ENCODE measurements at regions not wholly inside any gene's neighbourhood (a gene's known extent, or its start where the extent isn't known, plus 50 kb on each side); places are given as distances from the start of the nearest gene placed in this dataset.

- Mint-ChIP-seq H3K27ac (ENCODE audit: unreplicated experiment) (no peak overlapping the region), H3K27me3 (ENCODE audit: unreplicated experiment) (no peaks in the 10 kb centered on the region), H3K36me3 (ENCODE audit: low read depth, unreplicated experiment) (no peaks in the 10 kb centered on the region), H3K4me3 (ENCODE audit: unreplicated experiment) (no peak overlapping the region), H3K9me3 (ENCODE audit: unreplicated experiment) (no peaks in the 10 kb centered on the region), H3K4me1 (ENCODE audit: unreplicated experiment) (peaks cover 11% of the 10 kb centered on the region)
- DNase-seq (ENCODE audit: low spot score): no peak
- no peak for TF ChIP-seq CTCF (IDR thresholded peaks at IDR 0.05; ENCODE audit: unreplicated experiment)
Observed at GRCh38 chr11:100631316-100631715, 55.8 kb upstream of the ARHGAP42 start.

GRCh38 chr11:100632941-100633452, 54.1 kb upstream of the ARHGAP42 start:
- H3K36me3 Mint-ChIP-seq (ENCODE audit: low read depth, unreplicated experiment): no peaks in the 10 kb centered on the region
- no peak for TF ChIP-seq CTCF (IDR thresholded peaks at IDR 0.05; ENCODE audit: unreplicated experiment)
- no peaks in the 10 kb centered on the region for H3K9me3 Mint-ChIP-seq (ENCODE audit: unreplicated experiment)
- no peaks in the 10 kb centered on the region for H3K27me3 Mint-ChIP-seq (ENCODE audit: unreplicated experiment)
- H3K27ac Mint-ChIP-seq (ENCODE audit: unreplicated experiment): no peak overlapping the region
- H3K4me3 Mint-ChIP-seq (ENCODE audit: unreplicated experiment): no peak overlapping the region
- no peak for DNase-seq (ENCODE audit: low spot score)
- H3K4me1 Mint-ChIP-seq (ENCODE audit: unreplicated experiment): peaks cover 11% of the 10 kb centered on the region

GRCh38 chr11:100635194-100635593, 51.9 kb upstream of the ARHGAP42 start:
- H3K9me3 Mint-ChIP-seq (ENCODE audit: unreplicated experiment): no peaks in the 10 kb centered on the region
- no peak overlapping the region for H3K4me3 Mint-ChIP-seq (ENCODE audit: unreplicated experiment)
- H3K27ac Mint-ChIP-seq (ENCODE audit: unreplicated experiment): no peak overlapping the region
- peaks cover 19% of the 10 kb centered on the region for H3K4me1 Mint-ChIP-seq (ENCODE audit: unreplicated experiment)
- no peaks in the 10 kb centered on the region for H3K27me3 Mint-ChIP-seq (ENCODE audit: unreplicated experiment)
- no peak for DNase-seq (ENCODE audit: low spot score)
- H3K36me3 Mint-ChIP-seq (ENCODE audit: low read depth, unreplicated experiment): no peaks in the 10 kb centered on the region
- no peak for TF ChIP-seq CTCF (IDR thresholded peaks at IDR 0.05; ENCODE audit: unreplicated experiment)

GRCh38 chr11:100636536-100636935, 50.6 kb upstream of the ARHGAP42 start:
- no peak overlapping the region for H3K4me3 Mint-ChIP-seq (ENCODE audit: unreplicated experiment)
- DNase-seq (ENCODE audit: low spot score): no peak
- H3K9me3 Mint-ChIP-seq (ENCODE audit: unreplicated experiment): no peaks in the 10 kb centered on the region
- no peaks in the 10 kb centered on the region for H3K36me3 Mint-ChIP-seq (ENCODE audit: low read depth, unreplicated experiment)
- no peaks in the 10 kb centered on the region for H3K27me3 Mint-ChIP-seq (ENCODE audit: unreplicated experiment)
- no peak overlapping the region for H3K27ac Mint-ChIP-seq (ENCODE audit: unreplicated experiment)
- TF ChIP-seq CTCF (IDR thresholded peaks at IDR 0.05; ENCODE audit: unreplicated experiment): no peak
- H3K4me1 Mint-ChIP-seq (ENCODE audit: unreplicated experiment): peaks cover 10% of the 10 kb centered on the region

Measured in endothelial cell (in vitro differentiated cells).